Mucosa of descending colon (tissue), 3 donors: ENCODE measurements at regions not wholly inside any gene's neighbourhood (a gene's known extent, or its start where the extent isn't known, plus 50 kb on each side); places are given as distances from the start of the nearest gene placed in this dataset.
A peak's percentile ranks its signal among the peaks of the same experiment; 100 is the strongest.

Source experiments
- ATAC-seq: fragments of 200-7000 bp; cut with Tn5 transposase; one replicate; pipeline ENCODE4 v1.9.1; 2020; ENCODE audit warnings: mild to moderate bottlenecking, moderate library complexity
- DNase-seq, 3 donors: peaks; one replicate each; pipeline ENCODE4 v3.0.0-alpha.2; 2020
- H3K36me3 ChIP-seq: fragments of 200-600 bp; one replicate; pipeline ENCODE4 v1.8.0; 2021; ENCODE audit warnings: low read depth, mild to moderate bottlenecking
- H3K4me1 ChIP-seq: fragments of 200-600 bp; one replicate; pipeline ENCODE4 v1.8.0; 2021; ENCODE audit warnings: low read depth, mild to moderate bottlenecking
- H3K4me3 ChIP-seq: fragments of 200-600 bp; one replicate; pipeline ENCODE4 v1.8.0; 2021; ENCODE audit warnings: mild to moderate bottlenecking
- H3K9me3 ChIP-seq: fragments of 200-600 bp; one replicate; pipeline ENCODE4 v1.8.0; 2021; ENCODE audit warnings: mild to moderate bottlenecking
- CTCF ChIP-seq: fragments of 200-600 bp; IDR thresholded peaks from one replicate; pipeline ENCODE4 v1.8.0; 2022; ENCODE audit warnings: antibody characterized with exemption, mild to moderate bottlenecking
- intact Hi-C, 2 donors: fragments of 100-400 bp; cut with DNase I in 1 of 2; cut with micrococcal nuclease in 1 of 2; formaldehyde crosslinking; loops; one replicate each; pipeline versions ENCODE4 v1.11.0 to v1.11.1; 2022; cut with DNase I, micrococcal nuclease
- donor health status: DM: no; HTN: no; CAD: no; lungs with moderate emphysema.
- donor health status: DM: no; HTN: no; CAD: no.
- donor health status: DM: no; HTN: yes; CAD: no.

GRCh38 chr7:46490406-46490805, 569.3 kb upstream of the IGFBP3 start:
- H3K4me1 ChIP-seq = no peaks in the 10 kb centered on the region
- intact Hi-C loops = no loop called here
- no peak for TF ChIP-seq CTCF
- ATAC-seq (no peak), DNase-seq (no peak)
- no peaks in the 10 kb centered on the region for H3K36me3 ChIP-seq
- H3K9me3 ChIP-seq = no peaks in the 10 kb centered on the region
- no peak overlapping the region for H3K4me3 ChIP-seq

DNA sequence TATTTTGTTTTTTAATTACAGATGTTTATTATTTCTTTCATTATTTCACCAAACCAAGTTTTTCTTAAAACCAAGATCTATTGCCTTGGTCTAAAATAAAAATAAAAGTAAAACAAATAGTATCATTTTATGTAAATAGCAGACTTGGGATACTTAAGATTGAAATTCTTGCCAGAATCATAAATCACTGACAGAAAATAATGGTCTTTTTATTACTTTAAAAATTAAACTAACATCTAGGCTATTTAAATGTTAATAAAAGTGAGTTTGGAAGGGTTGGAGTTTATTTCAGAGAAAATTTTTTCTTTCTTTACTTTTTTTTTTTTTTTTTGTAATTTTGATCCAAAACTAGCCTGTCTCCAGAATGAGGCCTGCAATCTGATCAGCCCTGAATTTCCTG, 568.0 kb upstream of the IGFBP3 start:
- no peak for ATAC-seq
- TF ChIP-seq CTCF = no peak
- no peaks in the 10 kb centered on the region for H3K4me1 ChIP-seq
- intact Hi-C loops = no loop called here
- no peak for DNase-seq
- H3K9me3 ChIP-seq = no peaks in the 10 kb centered on the region
- no peak overlapping the region for H3K4me3 ChIP-seq
- H3K36me3 ChIP-seq = no peaks in the 10 kb centered on the region

- H3K4me3 ChIP-seq = no peak overlapping the region
- no peaks in the 10 kb centered on the region for H3K9me3 ChIP-seq
- no peaks in the 10 kb centered on the region for H3K4me1 ChIP-seq
- intact Hi-C loops = no loop called here
- no peak for DNase-seq
- no peak for ATAC-seq
- no peak for TF ChIP-seq CTCF
- H3K36me3 ChIP-seq = no peaks in the 10 kb centered on the region
Observed at GRCh38 chr7:46488607-46489006, 567.5 kb upstream of the IGFBP3 start.

GRCh38 chr7:46486256-46487206, 565.5 kb upstream of the IGFBP3 start:
- DNase-seq = peak in 2 of 3 donors; percentile 30 to 38
- Histone ChIP-seq H3K9me3 (no peaks in the 10 kb centered on the region), H3K36me3 (no peaks in the 10 kb centered on the region), H3K4me1 (no peaks in the 10 kb centered on the region), H3K4me3 (no peak overlapping the region)
- peak; percentile 52 for ATAC-seq
- TF ChIP-seq CTCF = no peak
- intact Hi-C loops = no loop called here

DNA sequence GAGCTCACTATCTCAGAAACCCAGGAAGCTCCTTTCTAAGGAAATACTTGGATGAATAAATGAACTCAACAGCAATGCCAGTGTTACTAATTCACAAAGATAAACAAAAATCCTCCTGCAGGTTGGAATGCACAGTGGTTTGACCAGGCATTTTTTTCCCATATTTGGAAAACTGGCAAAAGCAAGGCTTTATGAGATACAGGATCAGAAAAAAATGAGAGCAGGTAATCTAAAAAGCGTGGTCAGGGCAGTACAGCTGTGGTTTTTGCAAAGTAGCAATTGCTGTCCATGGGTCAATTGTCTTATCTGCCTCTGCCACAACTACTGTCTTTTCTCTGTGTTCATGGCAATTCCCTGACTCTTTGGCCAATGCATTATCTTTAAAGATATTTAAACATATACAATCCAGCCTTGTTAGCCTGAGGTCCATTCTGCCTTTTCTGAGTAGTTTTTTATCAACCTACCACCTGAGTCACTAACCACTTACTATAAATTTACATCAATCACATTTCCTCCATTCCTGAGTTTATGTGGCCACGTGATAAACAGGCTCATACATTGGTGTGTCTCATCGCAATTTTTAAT, 564.5 kb upstream of the IGFBP3 start:
- Histone ChIP-seq H3K9me3 (no peaks in the 10 kb centered on the region), H3K4me3 (no peak overlapping the region), H3K36me3 (no peaks in the 10 kb centered on the region), H3K4me1 (no peaks in the 10 kb centered on the region)
- no peak for TF ChIP-seq CTCF
- no peak for ATAC-seq
- no peak for DNase-seq
- intact Hi-C loops = no loop called here
